Activated CD4-positive, CD25-positive, alpha-beta regulatory T cell treated with anti-CD3 and anti-CD28 coated beads, Interleukin-2, amount 50 U/mL, for 24 hours (primary cell): ENCODE measurements at regions not wholly inside any gene's neighbourhood (a gene's known extent, or its start where the extent isn't known, plus 50 kb on each side); places are given as distances from the start of the nearest gene placed in this dataset.
"Not testable (repeated sequence)": the region's sequence is repeated elsewhere in the genome, so short reads cannot be mapped to it uniquely, and the experiment has no call there.

Source experiments
- ATAC-seq, 2 donors: fragments of 150-1000 bp; cut with Tn5 transposase; one replicate each; pipeline ENCODE4 v1.10.0; 2021; ENCODE audit warnings: mild to moderate bottlenecking in 1 of 2, moderate library complexity in 1 of 2

DNA sequence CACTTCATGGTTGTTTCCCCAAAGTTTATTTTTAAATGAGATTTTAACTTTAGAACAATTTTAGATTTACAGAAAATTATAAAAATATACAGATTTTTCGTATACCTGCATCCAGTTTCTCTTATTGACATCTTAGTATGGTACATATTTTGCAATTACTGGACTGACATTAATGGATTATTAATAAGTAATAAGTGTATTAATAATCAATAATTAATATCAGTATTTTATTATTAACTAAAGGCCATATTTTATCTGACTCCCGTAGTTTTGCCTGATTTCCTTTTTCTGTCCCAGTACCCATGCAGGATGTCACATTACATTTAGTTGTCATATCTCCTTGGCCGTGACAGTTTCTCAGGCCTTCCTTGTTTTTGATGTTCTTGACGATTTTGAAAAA is 307.0 kb downstream of the C6orf118 start:
- no peak for ATAC-seq

- ATAC-seq, result no peak
Observed at GRCh38 chr6:165001502-165002157, 307.8 kb downstream of the C6orf118 start.

DNA sequence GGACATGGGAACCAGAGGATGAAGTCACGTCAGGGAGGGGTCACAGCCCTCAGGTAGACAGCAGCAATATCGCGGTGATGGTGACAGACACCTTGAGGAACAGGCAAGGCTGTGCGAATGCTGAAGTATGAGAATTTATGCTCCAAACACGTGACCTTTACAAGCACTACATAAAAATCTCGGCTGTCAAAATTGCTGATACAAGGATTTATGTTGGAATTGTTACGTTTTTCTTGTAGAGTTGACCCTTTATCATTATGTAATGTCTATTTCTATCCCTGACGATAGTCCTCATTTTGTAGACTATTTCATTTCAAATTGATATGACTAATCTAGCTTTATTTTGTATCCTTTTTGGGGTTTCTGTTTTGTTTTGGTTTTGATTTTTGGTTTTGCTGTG is 311.1 kb downstream of the C6orf118 start:
- ATAC-seq, result no peak

DNA sequence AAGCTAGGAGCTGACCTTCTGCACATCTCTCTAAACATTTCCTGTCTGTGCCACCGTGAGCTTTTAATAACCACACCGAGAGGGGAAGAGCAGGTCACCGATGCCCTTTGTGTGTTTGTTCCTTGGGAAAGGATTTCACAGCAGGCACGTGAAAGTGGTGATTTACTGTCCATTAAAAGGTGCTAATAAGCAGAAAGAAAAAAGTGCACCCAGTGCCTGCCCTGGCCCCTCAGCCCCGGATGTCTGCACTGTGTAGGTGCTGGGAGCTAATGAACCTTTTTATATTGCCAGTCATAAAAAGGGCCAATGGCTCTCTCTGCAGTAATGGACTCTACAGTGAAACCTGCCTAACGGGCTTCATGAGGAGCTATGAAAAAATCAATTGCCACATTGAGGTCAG is 312.6 kb downstream of the C6orf118 start:
- ATAC-seq, result no peak

DNA sequence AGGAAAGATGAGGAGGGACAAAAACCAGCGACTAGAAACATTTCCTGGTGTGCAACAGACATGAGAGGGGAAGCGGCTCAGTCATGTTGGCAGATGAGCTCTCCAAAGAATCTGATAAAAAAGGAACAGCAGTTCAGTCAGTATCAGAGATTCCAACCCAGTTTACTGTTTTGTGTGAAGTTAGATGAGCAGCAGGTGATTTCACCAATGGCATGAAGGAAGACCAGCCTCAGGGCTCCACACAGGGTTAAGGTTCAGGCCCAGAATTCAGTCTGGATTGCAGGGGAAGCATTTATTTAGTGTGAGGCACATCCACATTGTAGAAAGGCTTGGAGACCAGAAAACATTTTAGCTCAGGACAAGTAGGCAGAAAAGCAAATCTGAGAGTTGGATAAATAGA is 317.8 kb downstream of the C6orf118 start:
- ATAC-seq, result no peak

DNA sequence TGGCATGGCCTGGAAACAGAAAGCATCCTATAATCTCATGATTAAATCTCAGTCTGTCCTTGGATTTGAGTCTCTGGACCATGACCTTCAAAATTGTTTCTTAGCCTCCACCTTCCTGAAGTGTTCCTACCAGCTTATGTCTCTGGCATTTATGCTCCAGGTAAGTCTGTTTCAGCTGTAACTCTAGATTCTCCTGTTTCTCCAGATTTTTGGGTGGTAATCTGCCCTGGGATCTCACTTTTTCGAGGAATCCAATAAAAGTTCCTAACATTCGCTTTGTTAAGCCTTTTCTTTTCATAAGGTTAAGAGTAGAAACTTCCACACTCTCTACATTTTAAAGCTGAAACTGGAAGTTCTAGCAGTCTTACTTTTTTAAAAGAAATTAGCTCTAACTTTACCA is 318.5 kb downstream of the C6orf118 start:
- ATAC-seq, result no peak

- ATAC-seq, result no peak
Observed at GRCh38 chr6:164982389-164982788, 327.0 kb downstream of the C6orf118 start.

- ATAC-seq, result no peak
Observed at GRCh38 chr6:164967102-164967501, 342.3 kb downstream of the C6orf118 start.

DNA sequence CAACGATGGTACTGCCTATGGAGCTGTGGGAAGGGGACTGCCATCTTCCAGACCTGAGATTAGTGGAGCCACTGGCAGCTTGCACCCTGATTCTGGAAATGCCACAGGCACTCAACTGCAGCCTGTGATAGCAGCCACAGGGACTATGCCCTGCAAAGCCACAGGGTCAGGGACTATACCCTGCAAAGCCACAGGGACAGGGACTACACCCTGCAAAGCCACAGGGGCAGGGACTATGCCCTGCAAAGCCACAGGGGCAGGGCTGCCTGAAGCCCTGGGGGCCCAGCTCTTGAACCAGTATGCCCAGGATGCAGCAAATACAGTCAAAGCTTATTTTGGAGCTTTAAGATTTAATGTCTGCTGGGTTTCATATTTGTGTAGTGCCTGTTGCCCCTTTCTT is 346.6 kb downstream of the C6orf118 start:
- no peak for ATAC-seq

- ATAC-seq, result no peak
Observed at GRCh38 chr6:164947164-164947563, 362.2 kb downstream of the C6orf118 start.

DNA sequence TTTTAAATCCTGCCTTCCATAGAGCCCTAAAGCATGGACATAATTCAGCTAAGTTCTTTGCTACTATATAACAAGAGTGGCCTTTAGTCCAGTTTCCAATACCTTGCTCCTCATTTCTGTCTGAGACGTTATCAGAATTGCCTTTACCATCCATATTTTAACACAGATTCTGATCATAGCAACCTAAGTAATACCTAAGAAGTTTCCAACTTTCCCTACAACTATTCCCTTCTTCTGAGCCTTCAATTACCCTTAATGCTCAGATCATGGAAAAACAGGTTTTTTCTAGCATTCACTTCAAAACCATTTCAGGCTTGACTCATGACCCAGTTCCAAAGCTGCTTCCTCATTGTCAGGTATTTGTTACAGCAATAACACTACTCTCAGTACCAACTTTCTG is 367.1 kb downstream of the C6orf118 start:
- ATAC-seq, result no peak

- ATAC-seq, result not testable (repeated sequence)
Observed at GRCh38 chr6:164933238-164933794, 376.1 kb downstream of the C6orf118 start.

GRCh38 chr6:164929408-164929977 is 379.9 kb downstream of the C6orf118 start:
- ATAC-seq, result no peak

GRCh38 chr6:164928728-164929407 is 380.5 kb downstream of the C6orf118 start:
- no peak for ATAC-seq

GRCh38 chr6:164928057-164928727 is 381.2 kb downstream of the C6orf118 start:
- ATAC-seq, result no peak

- ATAC-seq, result peak; percentile 48 to 53
Observed at GRCh38 chr6:164927288-164928056, 381.9 kb downstream of the C6orf118 start.

- ATAC-seq, result no peak
Observed at GRCh38 chr6:164926686-164927085, 382.7 kb downstream of the C6orf118 start.

GRCh38 chr6:164925681-164926530 is 383.5 kb downstream of the C6orf118 start:
- ATAC-seq, result no peak

DNA sequence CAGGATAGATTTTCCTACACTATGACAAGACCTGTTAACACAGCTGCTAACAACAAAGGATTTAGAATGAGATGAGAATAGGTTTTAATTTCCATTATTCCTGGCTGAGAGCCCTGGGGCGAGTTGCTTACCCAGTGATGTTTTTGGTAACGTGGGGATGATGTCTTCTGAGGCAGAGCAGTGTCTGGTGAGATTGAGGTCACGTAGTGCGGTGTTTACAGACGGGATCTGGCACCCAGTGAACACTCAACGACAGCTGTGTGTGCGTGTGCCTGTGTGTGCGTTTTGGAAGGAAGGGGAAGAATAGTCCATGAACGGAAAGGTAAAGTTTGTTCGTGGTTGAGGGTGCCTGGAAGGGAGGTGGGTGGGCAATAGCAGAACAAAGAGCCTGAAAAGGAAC is 384.7 kb downstream of the C6orf118 start:
- ATAC-seq, result no peak

GRCh38 chr6:164917211-164917610 is 392.2 kb downstream of the C6orf118 start:
- no peak for ATAC-seq

GRCh38 chr6:164916087-164916486 is 393.3 kb downstream of the C6orf118 start:
- ATAC-seq, result no peak
